ENCODE measurements at regions not wholly inside any gene's neighbourhood (a gene's known extent, or its start where the extent isn't known, plus 50 kb on each side); places are given as distances from the start of the nearest gene placed in this dataset.

DNA sequence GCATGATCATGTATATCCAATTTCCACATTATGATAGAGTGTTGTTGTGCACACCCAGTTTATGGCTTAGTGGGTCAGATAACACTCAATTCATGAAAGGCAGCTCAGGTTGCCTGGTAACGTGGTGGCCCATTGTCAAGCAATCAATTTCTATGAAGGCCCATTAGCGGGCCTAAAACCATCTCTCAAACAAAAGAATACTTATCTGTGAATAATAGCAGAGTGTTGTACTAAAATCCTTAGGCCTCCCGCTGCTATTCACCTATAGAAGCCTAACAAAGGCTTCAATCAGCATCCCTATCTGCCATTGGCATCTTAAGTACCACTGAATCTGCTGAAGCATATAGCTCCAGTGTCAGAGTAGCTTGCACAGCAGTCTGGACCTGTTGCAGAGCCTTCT, 849.6 kb upstream of the POU3F4 start:
- TF ChIP-seq FOXA2 (IDR thresholded peaks at IDR 0.05) (no peak), HNF4A (conservative IDR thresholded peaks at IDR 0.05) (no peak), SP1 (IDR thresholded peaks at IDR 0.05) (no peak), HNF4G (IDR thresholded peaks at IDR 0.05) (no peak), TAF1 (conservative IDR thresholded peaks at IDR 0.05) (no peak), EGR1 (IDR thresholded peaks at IDR 0.05; ENCODE audit: low read depth in 2 of 2) (no peak), RAD21 (IDR thresholded peaks at IDR 0.05) (no peak), FOXA1 (IDR thresholded peaks at IDR 0.05) (no peak)
- TF ChIP-seq, protein P1, sequence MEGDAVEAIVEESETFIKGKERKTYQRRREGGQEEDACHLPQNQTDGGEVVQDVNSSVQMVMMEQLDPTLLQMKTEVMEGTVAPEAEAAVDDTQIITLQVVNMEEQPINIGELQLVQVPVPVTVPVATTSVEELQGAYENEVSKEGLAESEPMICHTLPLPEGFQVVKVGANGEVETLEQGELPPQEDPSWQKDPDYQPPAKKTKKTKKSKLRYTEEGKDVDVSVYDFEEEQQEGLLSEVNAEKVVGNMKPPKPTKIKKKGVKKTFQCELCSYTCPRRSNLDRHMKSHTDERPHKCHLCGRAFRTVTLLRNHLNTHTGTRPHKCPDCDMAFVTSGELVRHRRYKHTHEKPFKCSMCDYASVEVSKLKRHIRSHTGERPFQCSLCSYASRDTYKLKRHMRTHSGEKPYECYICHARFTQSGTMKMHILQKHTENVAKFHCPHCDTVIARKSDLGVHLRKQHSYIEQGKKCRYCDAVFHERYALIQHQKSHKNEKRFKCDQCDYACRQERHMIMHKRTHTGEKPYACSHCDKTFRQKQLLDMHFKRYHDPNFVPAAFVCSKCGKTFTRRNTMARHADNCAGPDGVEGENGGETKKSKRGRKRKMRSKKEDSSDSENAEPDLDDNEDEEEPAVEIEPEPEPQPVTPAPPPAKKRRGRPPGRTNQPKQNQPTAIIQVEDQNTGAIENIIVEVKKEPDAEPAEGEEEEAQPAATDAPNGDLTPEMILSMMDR (IDR thresholded peaks at IDR 0.05; ENCODE audit: low read depth, low read length, missing input control), result no peak
- TF ChIP-seq, protein P2, sequence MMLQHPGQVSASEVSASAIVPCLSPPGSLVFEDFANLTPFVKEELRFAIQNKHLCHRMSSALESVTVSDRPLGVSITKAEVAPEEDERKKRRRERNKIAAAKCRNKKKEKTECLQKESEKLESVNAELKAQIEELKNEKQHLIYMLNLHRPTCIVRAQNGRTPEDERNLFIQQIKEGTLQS (IDR thresholded peaks at IDR 0.05), result no peak
- TF ChIP-seq, protein P3, sequence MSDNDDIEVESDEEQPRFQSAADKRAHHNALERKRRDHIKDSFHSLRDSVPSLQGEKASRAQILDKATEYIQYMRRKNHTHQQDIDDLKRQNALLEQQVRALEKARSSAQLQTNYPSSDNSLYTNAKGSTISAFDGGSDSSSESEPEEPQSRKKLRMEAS (IDR thresholded peaks at IDR 0.05), result no peak
- TF ChIP-seq, protein P4, sequence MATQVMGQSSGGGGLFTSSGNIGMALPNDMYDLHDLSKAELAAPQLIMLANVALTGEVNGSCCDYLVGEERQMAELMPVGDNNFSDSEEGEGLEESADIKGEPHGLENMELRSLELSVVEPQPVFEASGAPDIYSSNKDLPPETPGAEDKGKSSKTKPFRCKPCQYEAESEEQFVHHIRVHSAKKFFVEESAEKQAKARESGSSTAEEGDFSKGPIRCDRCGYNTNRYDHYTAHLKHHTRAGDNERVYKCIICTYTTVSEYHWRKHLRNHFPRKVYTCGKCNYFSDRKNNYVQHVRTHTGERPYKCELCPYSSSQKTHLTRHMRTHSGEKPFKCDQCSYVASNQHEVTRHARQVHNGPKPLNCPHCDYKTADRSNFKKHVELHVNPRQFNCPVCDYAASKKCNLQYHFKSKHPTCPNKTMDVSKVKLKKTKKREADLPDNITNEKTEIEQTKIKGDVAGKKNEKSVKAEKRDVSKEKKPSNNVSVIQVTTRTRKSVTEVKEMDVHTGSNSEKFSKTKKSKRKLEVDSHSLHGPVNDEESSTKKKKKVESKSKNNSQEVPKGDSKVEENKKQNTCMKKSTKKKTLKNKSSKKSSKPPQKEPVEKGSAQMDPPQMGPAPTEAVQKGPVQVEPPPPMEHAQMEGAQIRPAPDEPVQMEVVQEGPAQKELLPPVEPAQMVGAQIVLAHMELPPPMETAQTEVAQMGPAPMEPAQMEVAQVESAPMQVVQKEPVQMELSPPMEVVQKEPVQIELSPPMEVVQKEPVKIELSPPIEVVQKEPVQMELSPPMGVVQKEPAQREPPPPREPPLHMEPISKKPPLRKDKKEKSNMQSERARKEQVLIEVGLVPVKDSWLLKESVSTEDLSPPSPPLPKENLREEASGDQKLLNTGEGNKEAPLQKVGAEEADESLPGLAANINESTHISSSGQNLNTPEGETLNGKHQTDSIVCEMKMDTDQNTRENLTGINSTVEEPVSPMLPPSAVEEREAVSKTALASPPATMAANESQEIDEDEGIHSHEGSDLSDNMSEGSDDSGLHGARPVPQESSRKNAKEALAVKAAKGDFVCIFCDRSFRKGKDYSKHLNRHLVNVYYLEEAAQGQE (IDR thresholded peaks at IDR 0.05), result no peak
- TF ChIP-seq, protein P5, sequence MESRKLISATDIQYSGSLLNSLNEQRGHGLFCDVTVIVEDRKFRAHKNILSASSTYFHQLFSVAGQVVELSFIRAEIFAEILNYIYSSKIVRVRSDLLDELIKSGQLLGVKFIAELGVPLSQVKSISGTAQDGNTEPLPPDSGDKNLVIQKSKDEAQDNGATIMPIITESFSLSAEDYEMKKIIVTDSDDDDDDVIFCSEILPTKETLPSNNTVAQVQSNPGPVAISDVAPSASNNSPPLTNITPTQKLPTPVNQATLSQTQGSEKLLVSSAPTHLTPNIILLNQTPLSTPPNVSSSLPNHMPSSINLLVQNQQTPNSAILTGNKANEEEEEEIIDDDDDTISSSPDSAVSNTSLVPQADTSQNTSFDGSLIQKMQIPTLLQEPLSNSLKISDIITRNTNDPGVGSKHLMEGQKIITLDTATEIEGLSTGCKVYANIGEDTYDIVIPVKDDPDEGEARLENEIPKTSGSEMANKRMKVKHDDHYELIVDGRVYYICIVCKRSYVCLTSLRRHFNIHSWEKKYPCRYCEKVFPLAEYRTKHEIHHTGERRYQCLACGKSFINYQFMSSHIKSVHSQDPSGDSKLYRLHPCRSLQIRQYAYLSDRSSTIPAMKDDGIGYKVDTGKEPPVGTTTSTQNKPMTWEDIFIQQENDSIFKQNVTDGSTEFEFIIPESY (IDR thresholded peaks at IDR 0.05), result no peak

All from liver (tissue), 3 donors.